ENCODE measurements at regions not wholly inside any gene's neighbourhood (a gene's known extent, or its start where the extent isn't known, plus 50 kb on each side); places are given as distances from the start of the nearest gene placed in this dataset.

- no peak overlapping the region for H3K4me3 ChIP-seq (ENCODE audit: low read depth in 2 of 2, low read length in 2 of 2)
- no peaks in the 10 kb centered on the region for H3K9me3 ChIP-seq (ENCODE audit: control insufficient read depth, insufficient read depth, low read depth, low read length)
- DNase-seq (ENCODE audit: low read depth, low spot score) (no peak), ATAC-seq (no peak)
- intact Hi-C loops (cut with micrococcal nuclease; ENCODE audit: unreplicated experiment), result no loop called here
- ChIA-PET POLR2A (no interaction called here), CTCF (no interaction called here)
- TF ChIP-seq POLR2AphosphoS5 (IDR thresholded peaks at IDR 0.05; ENCODE audit: low read depth, low read length) (no peak), TCF7L2 (IDR thresholded peaks at IDR 0.05; ENCODE audit: low read depth, low read length) (no peak), SIN3A (IDR thresholded peaks at IDR 0.05; ENCODE audit: borderline replicate concordance, insufficient read depth, low read depth, low read length) (no peak), REST (IDR thresholded peaks at IDR 0.05; ENCODE audit: insufficient read depth in 1 of 2, low read depth in 2 of 2, low read length in 1 of 2) (no peak), CTCF (IDR thresholded peaks at IDR 0.05) (no peak)
- H3K4me1 ChIP-seq (ENCODE audit: control insufficient read depth, insufficient read depth, low read length), result no peaks in the 10 kb centered on the region
- no peak overlapping the region for H3K27ac ChIP-seq (ENCODE audit: low read length)
- no peaks in the 10 kb centered on the region for H3K36me3 ChIP-seq (ENCODE audit: control insufficient read depth, insufficient read depth, low read length)
- no TSS peak for BruUV-seq (replicated peaks)
- H3K27me3 ChIP-seq (ENCODE audit: control insufficient read depth, insufficient read depth, low read length), result no peaks in the 10 kb centered on the region
- in situ Hi-C loops (cut with HindIII; ENCODE audit: low pct_unique_long_range_greater_than_20kb, low sequenced_read_pairs), result no loop called here
These were observed 239.9 kb downstream of the MTX2 start for GRCh38 chr2:176508984-176509740.

GRCh38 chr2:176514276-176514675 lies 245.0 kb downstream of the MTX2 start:
- DNase-seq (ENCODE audit: low read depth, low spot score), result no peak
- Histone ChIP-seq H3K27ac (ENCODE audit: low read length) (no peak overlapping the region), H3K27me3 (ENCODE audit: control insufficient read depth, insufficient read depth, low read length) (no peaks in the 10 kb centered on the region), H3K4me1 (ENCODE audit: control insufficient read depth, insufficient read depth, low read length) (no peaks in the 10 kb centered on the region), H3K4me3 (ENCODE audit: low read depth in 2 of 2, low read length in 2 of 2) (no peak overlapping the region), H3K36me3 (ENCODE audit: control insufficient read depth, insufficient read depth, low read length) (no peaks in the 10 kb centered on the region), H3K9me3 (ENCODE audit: control insufficient read depth, insufficient read depth, low read depth, low read length) (no peaks in the 10 kb centered on the region)
- ATAC-seq, result no peak
- ChIA-PET CTCF (no interaction called here), POLR2A (no interaction called here)
- in situ Hi-C loops (cut with HindIII; ENCODE audit: low pct_unique_long_range_greater_than_20kb, low sequenced_read_pairs), result no loop called here
- no TSS peak for BruUV-seq (replicated peaks)
- intact Hi-C loops (cut with micrococcal nuclease; ENCODE audit: unreplicated experiment), result no loop called here
- TF ChIP-seq REST (IDR thresholded peaks at IDR 0.05; ENCODE audit: insufficient read depth in 1 of 2, low read depth in 2 of 2, low read length in 1 of 2) (no peak), SIN3A (IDR thresholded peaks at IDR 0.05; ENCODE audit: borderline replicate concordance, insufficient read depth, low read depth, low read length) (no peak), CTCF (IDR thresholded peaks at IDR 0.05) (no peak), TCF7L2 (IDR thresholded peaks at IDR 0.05; ENCODE audit: low read depth, low read length) (no peak), POLR2AphosphoS5 (IDR thresholded peaks at IDR 0.05; ENCODE audit: low read depth, low read length) (no peak)
